ENCODE measurements at regions not wholly inside any gene's neighbourhood (a gene's known extent, or its start where the extent isn't known, plus 50 kb on each side); places are given as distances from the start of the nearest gene placed in this dataset.

DNA sequence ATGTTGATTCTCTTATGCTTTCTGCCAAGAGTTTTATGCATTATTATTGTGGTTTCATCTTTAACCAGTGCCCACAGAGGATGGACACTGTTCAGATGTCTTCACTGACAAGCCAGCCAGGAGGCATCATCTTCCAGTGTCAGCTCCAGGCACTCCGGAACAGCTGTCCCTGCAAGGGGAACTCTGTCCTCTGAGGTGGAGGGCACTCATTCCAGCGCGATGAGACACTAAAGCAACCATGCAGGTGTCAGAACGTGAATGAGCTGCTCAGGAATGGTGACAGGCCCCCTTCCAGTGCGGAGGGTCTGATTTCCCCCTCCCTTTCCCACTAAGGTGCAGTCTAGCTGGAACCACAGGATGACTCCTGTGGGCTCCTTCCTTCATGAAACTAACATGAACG is 117.5 kb downstream of the NOG start:
- TF ChIP-seq, protein P1, sequence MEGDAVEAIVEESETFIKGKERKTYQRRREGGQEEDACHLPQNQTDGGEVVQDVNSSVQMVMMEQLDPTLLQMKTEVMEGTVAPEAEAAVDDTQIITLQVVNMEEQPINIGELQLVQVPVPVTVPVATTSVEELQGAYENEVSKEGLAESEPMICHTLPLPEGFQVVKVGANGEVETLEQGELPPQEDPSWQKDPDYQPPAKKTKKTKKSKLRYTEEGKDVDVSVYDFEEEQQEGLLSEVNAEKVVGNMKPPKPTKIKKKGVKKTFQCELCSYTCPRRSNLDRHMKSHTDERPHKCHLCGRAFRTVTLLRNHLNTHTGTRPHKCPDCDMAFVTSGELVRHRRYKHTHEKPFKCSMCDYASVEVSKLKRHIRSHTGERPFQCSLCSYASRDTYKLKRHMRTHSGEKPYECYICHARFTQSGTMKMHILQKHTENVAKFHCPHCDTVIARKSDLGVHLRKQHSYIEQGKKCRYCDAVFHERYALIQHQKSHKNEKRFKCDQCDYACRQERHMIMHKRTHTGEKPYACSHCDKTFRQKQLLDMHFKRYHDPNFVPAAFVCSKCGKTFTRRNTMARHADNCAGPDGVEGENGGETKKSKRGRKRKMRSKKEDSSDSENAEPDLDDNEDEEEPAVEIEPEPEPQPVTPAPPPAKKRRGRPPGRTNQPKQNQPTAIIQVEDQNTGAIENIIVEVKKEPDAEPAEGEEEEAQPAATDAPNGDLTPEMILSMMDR (IDR thresholded peaks at IDR 0.05), result no peak
- TF ChIP-seq POLR2A (IDR thresholded peaks at IDR 0.05), result no peak

Data from body of pancreas (tissue), 4 donors.